ENCODE measurements at regions not wholly inside any gene's neighbourhood (a gene's known extent, or its start where the extent isn't known, plus 50 kb on each side); places are given as distances from the start of the nearest gene placed in this dataset.
A peak's percentile ranks its signal among the peaks of the same experiment; 100 is the strongest.
"Not testable (repeated sequence)": the region's sequence is repeated elsewhere in the genome, so short reads cannot be mapped to it uniquely, and the experiment has no call there.

GRCh38 chr15:67920524-67921240 lies 80.8 kb upstream of the RNU6-1 start:
- DNase-seq (ENCODE audit: low spot score) = no peak

- no peak for DNase-seq (ENCODE audit: low spot score)
Observed at GRCh38 chr15:67922106-67922675, 82.3 kb upstream of the RNU6-1 start.

- DNase-seq (ENCODE audit: low spot score) = no peak
Observed at GRCh38 chr15:67922971-67923945, 83.4 kb upstream of the RNU6-1 start.

GRCh38 chr15:67924359-67924974 lies 84.6 kb upstream of the RNU6-1 start:
- DNase-seq (ENCODE audit: low spot score) = no peak

GRCh38 chr15:67925182-67925581 lies 85.3 kb upstream of the RNU6-1 start:
- no peak for DNase-seq (ENCODE audit: low spot score)

GRCh38 chr15:67927501-67928168 lies 87.8 kb upstream of the RNU6-1 start:
- peak; percentile 84 for DNase-seq (ENCODE audit: low spot score)

GRCh38 chr15:67928666-67929065 lies 88.8 kb upstream of the RNU6-1 start:
- no peak for DNase-seq (ENCODE audit: low spot score)

GRCh38 chr15:67930720-67931119 lies 90.9 kb upstream of the RNU6-1 start:
- DNase-seq (ENCODE audit: low spot score) = no peak

- DNase-seq (ENCODE audit: low spot score) = peak; percentile 20
Observed at GRCh38 chr15:67931861-67932260, 92.0 kb upstream of the RNU6-1 start.

- not testable (repeated sequence) for DNase-seq (ENCODE audit: low spot score)
Observed at GRCh38 chr15:67934126-67934525, 94.3 kb upstream of the RNU6-1 start.

- no peak for DNase-seq (ENCODE audit: low spot score)
Observed at GRCh38 chr15:67935244-67935643, 95.4 kb upstream of the RNU6-1 start.

- DNase-seq (ENCODE audit: low spot score) = no peak
Observed at GRCh38 chr15:67936258-67936657, 96.4 kb upstream of the RNU6-1 start.

- DNase-seq (ENCODE audit: low spot score) = no peak
Observed at GRCh38 chr15:67937153-67937761, 97.4 kb upstream of the RNU6-1 start.

- not testable (repeated sequence) for DNase-seq (ENCODE audit: low spot score)
Observed at GRCh38 chr15:67939179-67939578, 99.3 kb upstream of the RNU6-1 start.

GRCh38 chr15:67939588-67940323 lies 99.9 kb upstream of the RNU6-1 start:
- not testable (repeated sequence) for DNase-seq (ENCODE audit: low spot score)

GRCh38 chr15:67940324-67940719 lies 100.5 kb upstream of the RNU6-1 start:
- no peak for DNase-seq (ENCODE audit: low spot score)

GRCh38 chr15:67941648-67942310 lies 101.9 kb upstream of the RNU6-1 start:
- DNase-seq (ENCODE audit: low spot score) = peak; percentile 78

- no peak for DNase-seq (ENCODE audit: low spot score)
Observed at GRCh38 chr15:67943475-67943874, 103.6 kb upstream of the RNU6-1 start.

GRCh38 chr15:67944010-67944641 lies 104.3 kb upstream of the RNU6-1 start:
- no peak for DNase-seq (ENCODE audit: low spot score)

Data from A172 (cell line).